ENCODE measurements at regions not wholly inside any gene's neighbourhood (a gene's known extent, or its start where the extent isn't known, plus 50 kb on each side); places are given as distances from the start of the nearest gene placed in this dataset.

DNA sequence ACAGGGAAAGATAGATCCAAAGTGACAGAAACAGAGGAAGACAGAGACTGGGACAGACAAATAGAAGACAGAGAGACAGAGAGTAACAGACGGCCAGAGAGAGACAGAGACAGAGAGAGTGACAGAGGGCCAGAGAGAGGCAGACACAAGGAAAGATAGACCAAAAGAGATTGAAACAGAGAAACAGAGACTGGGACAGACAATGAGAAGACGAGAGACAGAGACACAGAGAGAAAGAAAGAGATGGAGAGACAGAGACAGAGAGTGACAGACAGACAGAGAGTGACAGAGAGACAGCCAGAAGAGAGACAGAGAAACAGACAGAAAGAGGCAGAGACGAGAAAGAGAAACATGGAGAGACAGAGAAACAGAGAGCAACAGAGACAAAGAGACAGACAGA, 127.3 kb downstream of the UQCRFS1 start:
- Histone ChIP-seq H3K27me3 (ENCODE audit: insufficient read depth, low read depth) (peaks cover 81% of the 10 kb centered on the region), H3K4me3 (no peak overlapping the region), H3K36me3 (ENCODE audit: low read depth) (no peaks in the 10 kb centered on the region), H3K9me3 (ENCODE audit: insufficient read depth, low read depth) (no peaks in the 10 kb centered on the region), H3K4me1 (replicated peaks; ENCODE audit: insufficient read depth) (no peaks in the 10 kb centered on the region), H3K4me2 (no peak overlapping the region), H3K27ac (no peak overlapping the region), H4K20me1 (ENCODE audit: insufficient read depth) (no peaks in the 10 kb centered on the region), H3K79me2 (ENCODE audit: low read depth) (no peaks in the 10 kb centered on the region), H2AFZ (no peak overlapping the region), H3K9me2 (ENCODE audit: insufficient read depth) (no peaks in the 10 kb centered on the region), H3F3A (ENCODE audit: insufficient read depth, low read depth) (no peaks in the 10 kb centered on the region)
- ChIA-PET POLR2A (ENCODE audit: unreplicated experiment) (no interaction called here), CTCF (no interaction called here)
- no TSS peak for BruUV-seq (replicated peaks)
- no peak for TF ChIP-seq EZH2 (IDR thresholded peaks at IDR 0.05; ENCODE audit: low read depth)
- TF ChIP-seq, protein P1, sequence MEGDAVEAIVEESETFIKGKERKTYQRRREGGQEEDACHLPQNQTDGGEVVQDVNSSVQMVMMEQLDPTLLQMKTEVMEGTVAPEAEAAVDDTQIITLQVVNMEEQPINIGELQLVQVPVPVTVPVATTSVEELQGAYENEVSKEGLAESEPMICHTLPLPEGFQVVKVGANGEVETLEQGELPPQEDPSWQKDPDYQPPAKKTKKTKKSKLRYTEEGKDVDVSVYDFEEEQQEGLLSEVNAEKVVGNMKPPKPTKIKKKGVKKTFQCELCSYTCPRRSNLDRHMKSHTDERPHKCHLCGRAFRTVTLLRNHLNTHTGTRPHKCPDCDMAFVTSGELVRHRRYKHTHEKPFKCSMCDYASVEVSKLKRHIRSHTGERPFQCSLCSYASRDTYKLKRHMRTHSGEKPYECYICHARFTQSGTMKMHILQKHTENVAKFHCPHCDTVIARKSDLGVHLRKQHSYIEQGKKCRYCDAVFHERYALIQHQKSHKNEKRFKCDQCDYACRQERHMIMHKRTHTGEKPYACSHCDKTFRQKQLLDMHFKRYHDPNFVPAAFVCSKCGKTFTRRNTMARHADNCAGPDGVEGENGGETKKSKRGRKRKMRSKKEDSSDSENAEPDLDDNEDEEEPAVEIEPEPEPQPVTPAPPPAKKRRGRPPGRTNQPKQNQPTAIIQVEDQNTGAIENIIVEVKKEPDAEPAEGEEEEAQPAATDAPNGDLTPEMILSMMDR (conservative IDR thresholded peaks at IDR 0.05), result no peak
- DNase-seq, result no peak
- intact Hi-C loops (cut with micrococcal nuclease; ENCODE audit: unreplicated experiment), result no loop called here

- Histone ChIP-seq H3K4me2 (no peak overlapping the region), H3K27ac (no peak overlapping the region), H3K4me3 (no peak overlapping the region), H3K9me2 (ENCODE audit: insufficient read depth) (no peaks in the 10 kb centered on the region), H3F3A (ENCODE audit: insufficient read depth, low read depth) (no peaks in the 10 kb centered on the region), H2AFZ (no peak overlapping the region), H3K4me1 (replicated peaks; ENCODE audit: insufficient read depth) (no peaks in the 10 kb centered on the region), H3K9me3 (ENCODE audit: insufficient read depth, low read depth) (no peaks in the 10 kb centered on the region), H3K79me2 (ENCODE audit: low read depth) (no peaks in the 10 kb centered on the region), H3K27me3 (ENCODE audit: insufficient read depth, low read depth) (peaks cover 81% of the 10 kb centered on the region), H3K36me3 (ENCODE audit: low read depth) (no peaks in the 10 kb centered on the region), H4K20me1 (ENCODE audit: insufficient read depth) (no peaks in the 10 kb centered on the region)
- BruUV-seq (replicated peaks), result no TSS peak
- POLR2A ChIA-PET (ENCODE audit: unreplicated experiment), result no interaction called here
- TF ChIP-seq, protein P1 (conservative IDR thresholded peaks at IDR 0.05), result no peak
- TF ChIP-seq EZH2 (IDR thresholded peaks at IDR 0.05; ENCODE audit: low read depth), result no peak
- intact Hi-C loops (cut with micrococcal nuclease; ENCODE audit: unreplicated experiment), result no loop called here
- CTCF ChIA-PET, result no interaction called here
- DNase-seq, result no peak
These were observed 127.7 kb downstream of the UQCRFS1 start for GRCh38 chr19:29085206-29085605.

DNA sequence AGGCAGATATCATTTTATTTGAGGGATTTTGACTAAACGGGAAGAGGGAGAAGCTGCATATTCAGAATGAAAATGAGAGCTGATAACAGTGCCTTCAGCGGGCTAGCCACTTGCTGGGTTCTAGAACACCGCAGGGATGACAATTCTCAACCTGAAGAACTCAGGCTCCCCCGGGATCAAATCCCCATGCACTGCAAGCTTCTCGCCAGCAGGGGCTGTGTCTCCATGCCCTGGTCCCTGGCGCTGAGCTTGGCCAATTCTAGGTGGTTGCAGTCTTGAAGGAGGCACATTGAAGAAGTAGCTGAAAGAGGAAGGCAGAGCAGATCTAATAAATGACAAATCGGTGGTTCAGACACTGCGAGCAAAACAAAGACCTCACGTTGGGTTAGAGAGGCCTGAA, 128.7 kb downstream of the UQCRFS1 start:
- intact Hi-C loops (cut with micrococcal nuclease; ENCODE audit: unreplicated experiment), result no loop called here
- TF ChIP-seq EZH2 (IDR thresholded peaks at IDR 0.05; ENCODE audit: low read depth), result no peak
- TF ChIP-seq, protein P1 (conservative IDR thresholded peaks at IDR 0.05), result peak; percentile 60
- H2AFZ ChIP-seq, result no peak overlapping the region
- H3K36me3 ChIP-seq (ENCODE audit: low read depth), result no peaks in the 10 kb centered on the region
- H3K79me2 ChIP-seq (ENCODE audit: low read depth), result no peaks in the 10 kb centered on the region
- H3K27ac ChIP-seq, result no peak overlapping the region
- no peak overlapping the region for H3K4me3 ChIP-seq
- no peaks in the 10 kb centered on the region for H3K9me2 ChIP-seq (ENCODE audit: insufficient read depth)
- H3F3A ChIP-seq (ENCODE audit: insufficient read depth, low read depth), result no peaks in the 10 kb centered on the region
- H3K4me1 ChIP-seq (replicated peaks; ENCODE audit: insufficient read depth), result no peaks in the 10 kb centered on the region
- H3K4me2 ChIP-seq, result no peak overlapping the region
- no peak for DNase-seq
- H3K27me3 ChIP-seq (ENCODE audit: insufficient read depth, low read depth), result peaks cover 79% of the 10 kb centered on the region
- BruUV-seq (replicated peaks), result no TSS peak
- no peaks in the 10 kb centered on the region for H3K9me3 ChIP-seq (ENCODE audit: insufficient read depth, low read depth)
- H4K20me1 ChIP-seq (ENCODE audit: insufficient read depth), result no peaks in the 10 kb centered on the region
- ChIA-PET CTCF (no interaction called here), POLR2A (ENCODE audit: unreplicated experiment) (no interaction called here)

Data from PC-9 (cell line).